Cerebellar cortex (tissue), 1 donor: ENCODE measurements at regions not wholly inside any gene's neighbourhood (a gene's known extent, or its start where the extent isn't known, plus 50 kb on each side); places are given as distances from the start of the nearest gene placed in this dataset.
A peak's percentile ranks its signal among the peaks of the same experiment; 100 is the strongest.

Source experiments
- DNase-seq: peaks from one replicate; pipeline ENCODE4 v3.0.0-alpha.2; 2015; ENCODE audit warnings: low spot score

GRCh38 chr2:2692599-2693389, 361.7 kb upstream of the MYT1L start:
- no peak for DNase-seq

- DNase-seq: no peak
Observed at GRCh38 chr2:2691419-2691818, 360.3 kb upstream of the MYT1L start.

- no peak for DNase-seq
Observed at GRCh38 chr2:2690985-2691384, 359.9 kb upstream of the MYT1L start.

- DNase-seq: no peak
Observed at GRCh38 chr2:2689306-2689705, 358.2 kb upstream of the MYT1L start.

GRCh38 chr2:2688254-2688653, 357.2 kb upstream of the MYT1L start:
- DNase-seq: no peak

GRCh38 chr2:2687745-2688144, 356.7 kb upstream of the MYT1L start:
- no peak for DNase-seq

- no peak for DNase-seq
Observed at GRCh38 chr2:2686222-2686621, 355.1 kb upstream of the MYT1L start.

- no peak for DNase-seq
Observed at GRCh38 chr2:2683606-2684224, 352.6 kb upstream of the MYT1L start.

GRCh38 chr2:2682700-2683342, 351.7 kb upstream of the MYT1L start:
- DNase-seq: no peak

GRCh38 chr2:2681711-2682251, 350.7 kb upstream of the MYT1L start:
- no peak for DNase-seq

GRCh38 chr2:2681085-2681484, 350.0 kb upstream of the MYT1L start:
- DNase-seq: no peak

- DNase-seq: no peak
Observed at GRCh38 chr2:2674831-2675230, 343.8 kb upstream of the MYT1L start.

- DNase-seq: no peak
Observed at GRCh38 chr2:2673406-2673805, 342.3 kb upstream of the MYT1L start.

GRCh38 chr2:2672249-2672648, 341.2 kb upstream of the MYT1L start:
- DNase-seq: no peak

GRCh38 chr2:2671826-2672225, 340.8 kb upstream of the MYT1L start:
- DNase-seq: no peak

GRCh38 chr2:2669316-2669715, 338.2 kb upstream of the MYT1L start:
- DNase-seq: no peak

GRCh38 chr2:2668681-2669265, 337.7 kb upstream of the MYT1L start:
- no peak for DNase-seq

- peak; percentile 44 for DNase-seq
Observed at GRCh38 chr2:2667690-2668089, 336.6 kb upstream of the MYT1L start.

GRCh38 chr2:2665834-2666133, 334.7 kb upstream of the MYT1L start:
- no peak for DNase-seq

- DNase-seq: no peak
Observed at GRCh38 chr2:2664989-2665833, 334.1 kb upstream of the MYT1L start.

GRCh38 chr2:2663401-2664036, 332.4 kb upstream of the MYT1L start:
- no peak for DNase-seq
